HG03103 (cell line): ENCODE measurements at regions not wholly inside any gene's neighbourhood (a gene's known extent, or its start where the extent isn't known, plus 50 kb on each side); places are given as distances from the start of the nearest gene placed in this dataset.

Experiments
- ATAC-seq: cut with Tn5 transposase; IDR thresholded peaks from one replicate; pipeline ENCODE4 v1.9.1; 2021; ENCODE audit warnings: low read depth; ENCODE audit not compliant: unreplicated experiment

GRCh38 chr13:95492044-95492801, 60.3 kb upstream of the CLDN10 start:
- ATAC-seq: no peak

GRCh38 chr13:95494082-95494681, 58.3 kb upstream of the CLDN10 start:
- no peak for ATAC-seq

GRCh38 chr13:95496485-95496884, 56.0 kb upstream of the CLDN10 start:
- ATAC-seq: no peak

GRCh38 chr13:95497381-95497807, 55.1 kb upstream of the CLDN10 start:
- no peak for ATAC-seq

- ATAC-seq: no peak
These were observed 53.6 kb upstream of the CLDN10 start for GRCh38 chr13:95498886-95499285.

- no peak for ATAC-seq
These were observed 52.5 kb upstream of the CLDN10 start for GRCh38 chr13:95499811-95500712.

- ATAC-seq: no peak
These were observed 50.3 kb upstream of the CLDN10 start for GRCh38 chr13:95502216-95502615.
